GM10266 (cell line): ENCODE measurements at regions not wholly inside any gene's neighbourhood (a gene's known extent, or its start where the extent isn't known, plus 50 kb on each side); places are given as distances from the start of the nearest gene placed in this dataset.
"Not testable (repeated sequence)": the region's sequence is repeated elsewhere in the genome, so short reads cannot be mapped to it uniquely, and the experiment has no call there.

ENCODE experiments used
- DNase-seq: peaks from one replicate; pipeline ENCODE4 v3.0.0; 2012; ENCODE audit errors: extremely low spot score
- TF ChIP-seq, protein P1 (sequence below): IDR thresholded peaks from 2 replicates; pipeline ENCODE4 v1.5.1; 2012; ENCODE audit warnings: mild to moderate bottlenecking, low read depth; ENCODE audit not compliant: control insufficient read depth, insufficient read depth; ENCODE audit errors: missing control alignments

DNA sequence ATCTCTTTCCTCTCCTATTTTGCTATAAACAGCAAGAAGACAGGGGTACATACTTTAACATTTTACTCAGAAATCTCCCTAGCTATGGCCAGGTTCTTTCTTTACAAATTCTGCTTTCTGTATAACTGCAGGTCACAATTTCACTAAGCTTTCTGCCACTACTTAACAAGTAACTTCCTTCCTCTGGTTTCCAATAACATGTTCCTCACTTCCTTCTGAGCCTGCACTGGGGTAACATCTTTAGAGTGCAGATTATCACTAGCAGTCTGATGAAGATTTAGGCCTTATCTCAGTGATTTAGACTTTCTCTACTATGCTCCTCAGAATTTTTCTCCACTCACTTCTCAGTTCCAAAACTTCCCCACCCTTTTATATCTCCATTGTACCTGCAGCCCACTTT is 1930.5 kb upstream of the AGA start:
- no peak for DNase-seq
- TF ChIP-seq, protein P1, sequence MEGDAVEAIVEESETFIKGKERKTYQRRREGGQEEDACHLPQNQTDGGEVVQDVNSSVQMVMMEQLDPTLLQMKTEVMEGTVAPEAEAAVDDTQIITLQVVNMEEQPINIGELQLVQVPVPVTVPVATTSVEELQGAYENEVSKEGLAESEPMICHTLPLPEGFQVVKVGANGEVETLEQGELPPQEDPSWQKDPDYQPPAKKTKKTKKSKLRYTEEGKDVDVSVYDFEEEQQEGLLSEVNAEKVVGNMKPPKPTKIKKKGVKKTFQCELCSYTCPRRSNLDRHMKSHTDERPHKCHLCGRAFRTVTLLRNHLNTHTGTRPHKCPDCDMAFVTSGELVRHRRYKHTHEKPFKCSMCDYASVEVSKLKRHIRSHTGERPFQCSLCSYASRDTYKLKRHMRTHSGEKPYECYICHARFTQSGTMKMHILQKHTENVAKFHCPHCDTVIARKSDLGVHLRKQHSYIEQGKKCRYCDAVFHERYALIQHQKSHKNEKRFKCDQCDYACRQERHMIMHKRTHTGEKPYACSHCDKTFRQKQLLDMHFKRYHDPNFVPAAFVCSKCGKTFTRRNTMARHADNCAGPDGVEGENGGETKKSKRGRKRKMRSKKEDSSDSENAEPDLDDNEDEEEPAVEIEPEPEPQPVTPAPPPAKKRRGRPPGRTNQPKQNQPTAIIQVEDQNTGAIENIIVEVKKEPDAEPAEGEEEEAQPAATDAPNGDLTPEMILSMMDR: no peak

DNA sequence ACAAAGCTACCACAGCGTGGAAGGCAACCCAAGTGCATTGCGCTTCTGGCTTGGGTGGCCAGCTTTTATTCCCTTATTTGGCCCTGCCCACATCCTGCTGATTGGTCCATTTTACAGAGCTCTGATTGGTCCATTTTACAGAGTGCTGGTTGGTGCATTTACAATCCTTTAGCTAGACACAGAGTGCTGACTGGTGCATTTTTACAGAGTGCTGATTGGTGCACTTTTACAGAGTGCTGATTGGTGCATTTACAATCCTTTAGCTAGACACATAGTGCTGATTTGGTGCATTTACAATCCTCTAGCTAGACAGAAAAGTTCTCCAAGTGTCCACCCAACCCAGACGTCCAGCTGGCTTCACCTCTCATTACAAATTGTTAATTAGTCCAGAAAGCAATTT is 1936.6 kb upstream of the AGA start:
- DNase-seq: not testable (repeated sequence)

DNA sequence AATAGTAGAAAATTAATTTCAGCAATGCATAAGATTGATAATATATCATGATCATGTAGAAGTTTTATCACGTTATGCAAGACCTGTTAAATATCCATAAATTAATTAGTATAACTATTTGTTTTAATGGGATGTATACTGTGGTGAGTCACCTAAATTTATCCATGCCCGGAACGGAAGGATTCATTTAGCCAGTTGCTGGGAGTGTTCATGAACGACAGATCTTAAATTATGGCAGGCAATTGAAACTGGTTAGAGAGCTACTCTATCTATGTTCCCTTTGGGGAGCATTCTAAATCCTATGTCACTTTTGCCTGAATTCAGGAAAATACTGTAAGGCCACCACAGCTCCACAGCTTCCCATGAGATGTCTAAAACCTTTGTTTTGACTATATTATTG is 1950.5 kb upstream of the AGA start:
- no peak for DNase-seq
- TF ChIP-seq, protein P1: no peak

DNA sequence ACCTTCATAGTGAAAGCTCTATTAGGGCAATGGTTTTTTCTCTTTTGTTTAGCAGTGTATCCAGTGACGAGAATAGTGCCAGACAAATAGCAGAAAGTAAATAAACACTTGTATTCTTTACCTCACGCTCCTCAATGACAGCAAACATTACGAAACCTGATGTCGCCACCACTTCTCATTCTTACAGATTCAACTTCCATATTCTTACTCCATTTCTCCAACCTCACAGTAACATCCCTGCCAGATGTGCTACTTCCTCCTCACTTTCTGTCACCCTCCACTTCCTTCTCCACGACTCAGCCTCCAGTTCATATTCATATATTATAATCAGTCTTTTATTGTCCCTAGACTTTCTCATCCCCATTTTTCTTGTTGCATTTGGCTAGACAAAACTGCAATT is 1956.2 kb upstream of the AGA start:
- no peak for DNase-seq

DNA sequence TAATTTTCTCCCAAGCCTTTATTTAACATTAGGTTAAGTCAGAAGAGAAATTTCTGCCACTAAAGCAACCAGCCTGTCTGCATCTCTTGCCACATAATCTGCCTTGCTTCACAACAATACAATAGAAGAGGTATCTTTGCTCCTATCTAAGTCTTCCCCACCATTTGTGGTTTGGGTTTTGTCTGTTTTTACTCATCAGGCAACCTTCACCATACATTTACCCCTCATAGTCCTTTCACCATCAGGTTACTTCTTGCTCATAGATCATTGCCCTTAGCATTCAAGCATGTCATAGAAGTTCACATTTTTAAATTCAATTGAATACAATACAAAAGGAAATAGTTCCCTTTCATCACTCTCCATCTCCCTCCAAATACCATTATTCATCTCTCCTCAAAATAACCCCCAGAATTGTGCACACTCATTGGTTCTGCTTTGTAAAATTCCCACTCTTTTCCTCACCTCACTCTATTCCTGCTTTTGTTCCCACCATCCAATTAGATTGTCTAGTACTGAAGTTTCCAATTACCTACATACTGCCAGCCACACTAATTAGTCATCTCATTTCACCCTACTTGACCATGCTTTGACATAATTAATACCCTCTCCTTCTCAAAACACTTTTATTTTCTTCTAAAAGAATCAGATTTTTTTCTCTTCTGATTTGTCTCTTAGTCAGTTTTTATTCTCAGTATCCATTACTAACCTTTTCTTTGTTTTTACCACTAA is 1957.0 kb upstream of the AGA start:
- TF ChIP-seq, protein P1: no peak
- DNase-seq: no peak

More for the DNA sequence above, 1956.2 kb upstream of the AGA start:
- TF ChIP-seq, protein P1: no peak

DNA sequence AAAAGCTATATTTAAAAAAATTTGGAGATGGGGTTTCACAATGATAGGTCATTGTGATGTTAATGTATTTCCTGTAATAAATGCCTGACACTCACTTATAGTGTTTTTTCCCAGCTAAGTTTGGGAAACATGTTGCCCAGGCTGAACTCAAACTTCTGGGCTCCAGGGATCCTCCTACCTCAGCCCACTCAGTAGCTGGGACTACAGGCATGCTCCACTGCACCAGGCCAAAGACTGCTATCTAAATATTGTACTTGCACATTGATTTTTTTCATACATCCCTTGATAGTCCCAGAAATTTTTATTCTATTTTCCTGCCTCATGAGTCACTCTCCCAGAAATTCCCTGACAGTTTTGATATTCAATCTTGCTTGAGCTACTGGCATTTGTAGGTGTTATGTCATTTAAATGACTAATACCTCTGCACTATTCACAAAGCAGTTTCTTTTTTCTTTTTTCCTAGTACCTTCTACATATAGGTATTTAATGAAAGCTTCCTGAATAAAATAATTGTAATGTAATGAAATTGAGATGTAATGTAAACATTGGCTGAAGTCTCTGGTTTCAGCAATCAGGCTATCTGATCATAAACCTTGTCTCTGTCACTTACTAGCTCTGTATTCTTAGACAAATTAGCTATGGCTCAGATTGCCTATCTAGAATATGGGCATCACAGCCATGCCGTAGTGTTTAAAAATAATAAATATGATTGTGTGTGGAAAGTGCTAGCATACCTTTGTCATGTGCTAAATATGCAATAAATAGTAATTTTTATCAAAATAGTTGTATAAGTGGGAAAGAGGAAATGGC is 1973.0 kb upstream of the AGA start:
- TF ChIP-seq, protein P1: no peak

DNA sequence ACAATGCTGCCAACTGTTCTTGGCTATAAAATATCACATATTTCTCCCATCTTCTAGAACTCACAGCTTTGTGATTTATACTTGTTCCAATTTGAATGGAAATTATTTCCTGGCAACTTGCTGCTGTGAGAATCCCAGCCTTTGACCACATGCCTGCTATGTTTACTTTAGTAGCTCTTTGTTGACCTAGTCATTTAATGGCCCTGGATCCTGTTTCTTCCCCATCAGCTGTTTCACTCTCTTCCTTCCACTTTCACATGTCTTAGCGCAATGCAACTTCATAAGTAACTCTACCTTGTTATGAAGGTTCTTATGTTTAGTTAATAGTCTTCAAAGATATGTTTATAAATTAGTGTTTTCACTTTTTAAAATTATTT is 1973.6 kb upstream of the AGA start:
- TF ChIP-seq, protein P1: no peak
- DNase-seq: no peak

More for the DNA sequence above, 1973.0 kb upstream of the AGA start:
- DNase-seq: no peak

DNA sequence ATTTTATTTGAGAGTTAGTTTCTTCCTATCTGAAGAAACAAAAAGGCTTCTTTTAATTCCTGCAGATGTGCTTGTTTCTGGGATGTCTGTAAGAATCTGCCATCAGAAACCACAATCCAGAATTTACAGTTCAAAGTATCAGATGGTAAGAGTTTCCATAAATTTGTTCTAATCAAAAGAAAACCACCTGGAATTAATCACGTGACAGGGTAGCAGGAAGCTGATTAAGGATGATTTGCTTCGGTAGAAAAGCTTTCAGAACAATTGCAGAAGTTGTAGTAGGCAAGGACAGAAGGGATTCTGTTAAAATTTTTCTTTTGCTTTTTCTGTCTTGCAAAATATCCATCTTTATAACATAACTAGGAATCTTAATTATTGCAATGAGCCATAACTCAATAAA is 1975.1 kb upstream of the AGA start:
- no peak for DNase-seq
- TF ChIP-seq, protein P1: no peak
